ENCODE measurements at regions not wholly inside any gene's neighbourhood (a gene's known extent, or its start where the extent isn't known, plus 50 kb on each side); places are given as distances from the start of the nearest gene placed in this dataset.
"Not testable (repeated sequence)": the region's sequence is repeated elsewhere in the genome, so short reads cannot be mapped to it uniquely, and the experiment has no call there.

DNA sequence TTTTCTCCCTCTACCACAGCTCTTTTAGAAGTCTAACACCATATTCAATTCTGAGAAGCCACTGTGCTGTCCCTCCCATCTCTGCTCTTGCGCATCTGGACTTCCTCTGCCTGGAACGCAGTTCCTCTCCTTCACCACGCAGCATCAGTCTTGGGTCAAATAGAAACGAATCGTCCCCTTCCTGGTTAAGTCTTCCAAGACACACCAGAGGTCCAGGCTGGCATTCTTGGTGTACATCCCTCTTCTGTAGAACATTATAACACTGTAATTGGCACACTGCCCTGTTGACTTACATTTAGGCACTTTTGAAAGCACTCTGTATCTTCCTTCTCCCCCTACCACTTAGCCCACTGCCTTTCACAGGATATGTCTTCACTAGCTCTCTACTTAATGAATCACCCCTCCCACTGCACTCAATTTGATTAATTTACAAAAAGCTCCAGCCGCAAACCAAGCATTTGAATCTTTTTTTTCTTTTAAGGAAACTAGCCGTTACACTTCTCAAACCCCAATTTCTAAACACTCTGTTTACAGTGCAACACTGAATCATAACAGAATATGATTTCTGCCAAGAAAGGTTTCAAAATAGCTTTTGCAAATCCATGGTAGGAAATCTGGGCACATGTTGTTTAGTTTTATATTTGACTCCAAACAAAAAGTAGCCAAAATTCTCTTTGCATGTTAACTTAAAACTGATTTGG is 140.8 kb upstream of the CARMIL1 start:
- intact Hi-C loops (cut with micrococcal nuclease), result loop anchor here (1.0 to 5.0 kb wide), 2 partner anchors 34 to 85 kb away; no protein-coding TSS in a partner anchor
- Mint-ChIP-seq H3K4me3 (ENCODE audit: unreplicated experiment) (peak overlapping the region; percentile 79), H3K9me3 (ENCODE audit: unreplicated experiment) (no peaks in the 10 kb centered on the region), H3K4me1 (ENCODE audit: insufficient read depth, unreplicated experiment) (peaks cover 26% of the 10 kb centered on the region), H3K36me3 (ENCODE audit: insufficient read depth, unreplicated experiment) (no peaks in the 10 kb centered on the region), H3K27me3 (ENCODE audit: insufficient read depth, unreplicated experiment) (no peaks in the 10 kb centered on the region), H3K27ac (ENCODE audit: low read depth, unreplicated experiment) (peak overlapping the region; percentile 92)
- POLR2A ChIA-PET, result interaction anchor here (0.6 to 2.3 kb wide), 22 partner anchors 9 to 1038 kb away, joined by 3 to 31 read pairs (median 4); a partner anchor contains a TSS
- CTCF ChIA-PET, result interaction anchor here (0.6 to 1.4 kb wide), 15 partner anchors 27 to 350 kb away, joined by 3 to 8 read pairs (median 3); partner anchors contain the start of gene CARMIL1
- BruUV-seq (replicated peaks), result no TSS peak
- TF ChIP-seq, protein P1, sequence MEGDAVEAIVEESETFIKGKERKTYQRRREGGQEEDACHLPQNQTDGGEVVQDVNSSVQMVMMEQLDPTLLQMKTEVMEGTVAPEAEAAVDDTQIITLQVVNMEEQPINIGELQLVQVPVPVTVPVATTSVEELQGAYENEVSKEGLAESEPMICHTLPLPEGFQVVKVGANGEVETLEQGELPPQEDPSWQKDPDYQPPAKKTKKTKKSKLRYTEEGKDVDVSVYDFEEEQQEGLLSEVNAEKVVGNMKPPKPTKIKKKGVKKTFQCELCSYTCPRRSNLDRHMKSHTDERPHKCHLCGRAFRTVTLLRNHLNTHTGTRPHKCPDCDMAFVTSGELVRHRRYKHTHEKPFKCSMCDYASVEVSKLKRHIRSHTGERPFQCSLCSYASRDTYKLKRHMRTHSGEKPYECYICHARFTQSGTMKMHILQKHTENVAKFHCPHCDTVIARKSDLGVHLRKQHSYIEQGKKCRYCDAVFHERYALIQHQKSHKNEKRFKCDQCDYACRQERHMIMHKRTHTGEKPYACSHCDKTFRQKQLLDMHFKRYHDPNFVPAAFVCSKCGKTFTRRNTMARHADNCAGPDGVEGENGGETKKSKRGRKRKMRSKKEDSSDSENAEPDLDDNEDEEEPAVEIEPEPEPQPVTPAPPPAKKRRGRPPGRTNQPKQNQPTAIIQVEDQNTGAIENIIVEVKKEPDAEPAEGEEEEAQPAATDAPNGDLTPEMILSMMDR (IDR thresholded peaks at IDR 0.05; ENCODE audit: unreplicated experiment), result peak; percentile 17
- peak; percentile 84 for DNase-seq (ENCODE audit: unreplicated experiment)

DNA sequence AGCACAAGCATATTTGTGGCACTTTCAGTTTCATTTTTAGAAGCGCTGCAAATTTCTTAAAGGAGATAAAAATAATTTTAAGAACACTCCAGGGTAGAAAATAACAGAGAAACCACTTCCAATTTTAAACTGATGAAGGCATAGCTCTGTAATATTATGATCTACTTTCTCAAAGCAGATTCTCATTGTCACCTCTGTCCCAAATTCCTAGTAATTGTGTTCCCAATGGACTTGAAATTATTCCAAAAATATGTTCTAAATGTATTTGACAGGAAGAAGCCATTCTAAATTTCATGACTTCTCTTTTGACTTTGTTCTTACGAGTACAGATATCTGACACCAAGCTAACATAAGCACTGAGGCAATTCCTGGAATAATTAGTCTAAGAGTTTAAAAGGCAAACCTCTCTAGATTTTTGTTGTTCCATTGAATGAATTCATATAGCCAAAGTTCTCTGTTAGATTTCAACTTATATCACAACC is 140.2 kb upstream of the CARMIL1 start:
- CTCF ChIA-PET, result interaction anchor here (0.6 to 1.4 kb wide), 9 partner anchors 27 to 302 kb away, joined by 3 to 8 read pairs (median 4); partner anchors contain the start of gene CARMIL1
- TF ChIP-seq, protein P1 (IDR thresholded peaks at IDR 0.05; ENCODE audit: unreplicated experiment), result no peak
- intact Hi-C loops (cut with micrococcal nuclease), result loop anchor here (1.0 to 5.0 kb wide), 2 partner anchors 33 to 84 kb away; no protein-coding TSS in a partner anchor
- peak; percentile 13 for DNase-seq (ENCODE audit: unreplicated experiment)
- Mint-ChIP-seq H3K36me3 (ENCODE audit: insufficient read depth, unreplicated experiment) (no peaks in the 10 kb centered on the region), H3K9me3 (ENCODE audit: unreplicated experiment) (no peaks in the 10 kb centered on the region), H3K4me3 (ENCODE audit: unreplicated experiment) (peak overlapping the region; percentile 79), H3K27ac (ENCODE audit: low read depth, unreplicated experiment) (peak overlapping the region; percentile 92), H3K27me3 (ENCODE audit: insufficient read depth, unreplicated experiment) (no peaks in the 10 kb centered on the region), H3K4me1 (ENCODE audit: insufficient read depth, unreplicated experiment) (peaks cover 26% of the 10 kb centered on the region)
- POLR2A ChIA-PET, result interaction anchor here (0.6 to 2.3 kb wide), 19 partner anchors 8 to 1037 kb away, joined by 3 to 31 read pairs (median 4); a partner anchor contains a TSS
- BruUV-seq (replicated peaks), result no TSS peak

DNA sequence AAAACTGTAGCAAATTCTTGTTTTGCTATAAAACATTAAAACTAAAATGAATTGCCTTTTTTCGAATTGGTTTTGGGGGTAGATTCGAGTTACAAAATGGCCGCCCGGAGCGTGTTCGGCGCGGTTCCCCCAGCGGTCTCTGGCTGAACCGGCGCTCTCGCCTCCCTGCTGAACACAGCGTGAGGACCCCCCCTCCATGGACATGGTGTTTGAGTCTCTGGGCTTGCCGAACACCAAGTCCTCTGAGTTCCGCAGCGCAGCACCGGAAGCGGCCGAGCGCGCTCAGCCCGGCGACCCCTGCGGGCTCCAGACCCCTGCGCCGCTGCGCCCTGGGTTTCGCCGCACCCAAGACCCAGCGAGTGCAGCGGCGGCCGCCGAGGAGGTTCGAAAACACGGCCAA is 139.6 kb upstream of the CARMIL1 start:
- not testable (repeated sequence) for DNase-seq (ENCODE audit: unreplicated experiment); H3K4me3 Mint-ChIP-seq (ENCODE audit: unreplicated experiment); H3K9me3 Mint-ChIP-seq (ENCODE audit: unreplicated experiment); BruUV-seq (replicated peaks); H3K36me3 Mint-ChIP-seq (ENCODE audit: insufficient read depth, unreplicated experiment); H3K27me3 Mint-ChIP-seq (ENCODE audit: insufficient read depth, unreplicated experiment)
- ChIA-PET CTCF (interaction anchor here (0.6 to 1.4 kb wide), 3 partner anchors 53 to 303 kb away, joined by 4 to 8 read pairs (median 5); no protein-coding TSS in a partner anchor), POLR2A (interaction anchor here (1.2 to 2.3 kb wide), 9 partner anchors 27 to 111 kb away, joined by 3 to 31 read pairs (median 4); no protein-coding TSS in a partner anchor)
- Mint-ChIP-seq H3K27ac (ENCODE audit: low read depth, unreplicated experiment) (peak overlapping the region; percentile 92), H3K4me1 (ENCODE audit: insufficient read depth, unreplicated experiment) (peaks cover 26% of the 10 kb centered on the region)
- intact Hi-C loops (cut with micrococcal nuclease), result loop anchor here (5.0 kb wide), 1 partner anchor 33 kb away; no protein-coding TSS in a partner anchor

DNA sequence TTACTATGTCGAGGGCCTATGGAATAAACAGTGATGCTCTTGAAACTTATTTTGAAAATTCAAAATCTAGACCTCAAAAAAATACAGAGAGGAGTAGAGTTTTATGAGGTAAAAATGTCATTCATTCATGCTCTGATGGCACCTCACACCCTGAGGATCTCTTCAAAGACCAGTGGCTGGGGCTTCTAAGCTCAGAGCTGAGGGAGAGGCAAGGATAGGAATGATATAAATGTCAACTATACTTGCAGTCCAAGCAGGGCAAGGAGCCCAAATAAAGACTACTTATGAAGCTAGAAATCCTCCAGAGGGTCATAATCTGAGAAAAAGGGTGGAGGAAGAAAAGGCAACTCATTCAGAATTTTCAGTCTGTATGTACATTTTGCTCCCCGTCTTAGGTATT is 136.7 kb upstream of the CARMIL1 start:
- Mint-ChIP-seq H3K27me3 (ENCODE audit: insufficient read depth, unreplicated experiment) (no peaks in the 10 kb centered on the region), H3K36me3 (ENCODE audit: insufficient read depth, unreplicated experiment) (no peaks in the 10 kb centered on the region), H3K27ac (ENCODE audit: low read depth, unreplicated experiment) (no peak overlapping the region), H3K4me1 (ENCODE audit: insufficient read depth, unreplicated experiment) (peaks cover 12% of the 10 kb centered on the region), H3K4me3 (ENCODE audit: unreplicated experiment) (no peak overlapping the region), H3K9me3 (ENCODE audit: unreplicated experiment) (no peaks in the 10 kb centered on the region)
- no TSS peak for BruUV-seq (replicated peaks)
- POLR2A ChIA-PET, result interaction anchor here (1.4 kb wide), 1 partner anchor 29 kb away, joined by 3 read pairs; no protein-coding TSS in a partner anchor
- CTCF ChIA-PET, result interaction anchor here (0.6 kb wide), 2 partner anchors 37 to 130 kb away, joined by 3 read pairs; no protein-coding TSS in a partner anchor
- intact Hi-C loops (cut with micrococcal nuclease), result no loop called here
- no peak for DNase-seq (ENCODE audit: unreplicated experiment)
- TF ChIP-seq, protein P1 (IDR thresholded peaks at IDR 0.05; ENCODE audit: unreplicated experiment), result no peak
